GM23338 (cell line): ENCODE measurements at regions not wholly inside any gene's neighbourhood (a gene's known extent, or its start where the extent isn't known, plus 50 kb on each side); places are given as distances from the start of the nearest gene placed in this dataset.
"Not testable (repeated sequence)": the region's sequence is repeated elsewhere in the genome, so short reads cannot be mapped to it uniquely, and the experiment has no call there.

Experiments
- ATAC-seq: fragments of 200-7000 bp; cut with Tn5 transposase; 3 replicates; pipeline ENCODE4 v1.9.1; 2020
- DNase-seq: peaks from one replicate; pipeline ENCODE4 v3.0.0-alpha.2; 2015; ENCODE audit warnings: low spot score
- H2AFZ ChIP-seq: fragments of 200-600 bp; sonication (generic); 2 replicates; pipeline ENCODE4 v1.8.0; 2016; ENCODE audit warnings: antibody characterized with exemption, mild to moderate bottlenecking, moderate library complexity
- H3F3A ChIP-seq: fragments of 200-600 bp; sonication (generic); replicated peaks from 2 replicates; pipeline ENCODE4 v1.8.0; 2017; ENCODE audit warnings: antibody characterized with exemption, mixed run types, low read depth
- H3K27ac ChIP-seq: fragments of 200-600 bp; sonication (generic); 2 replicates; pipeline ENCODE4 v1.6.1; 2016; ENCODE audit warnings: low read depth
- H3K27me3 ChIP-seq: fragments of 200-600 bp; sonication (generic); 2 replicates; pipeline ENCODE4 v1.8.0; 2016; ENCODE audit warnings: mild to moderate bottlenecking, mixed run types, moderate library complexity; ENCODE audit not compliant: insufficient read depth
- H3K36me3 ChIP-seq: fragments of 200-600 bp; sonication (generic); 2 replicates; pipeline ENCODE4 v1.8.0; 2016; ENCODE audit warnings: mild to moderate bottlenecking; ENCODE audit not compliant: insufficient read depth
- H3K4me1 ChIP-seq: fragments of 200-600 bp; sonication (generic); 2 replicates; pipeline ENCODE4 v1.8.0; 2016; ENCODE audit warnings: mild to moderate bottlenecking, moderate library complexity; ENCODE audit not compliant: insufficient read depth
- H3K4me2 ChIP-seq: fragments of 200-600 bp; sonication (generic); 2 replicates; pipeline ENCODE4 v1.7.1; 2017; ENCODE audit warnings: mixed run types
- H3K4me3 ChIP-seq: fragments of 200-600 bp; sonication (generic); 2 replicates; pipeline ENCODE4 v1.6.1; 2016; ENCODE audit warnings: mixed run types
- H3K79me2 ChIP-seq: fragments of 200-600 bp; sonication (generic); replicated peaks from 2 replicates; pipeline ENCODE4 v1.8.0; 2017; ENCODE audit warnings: mild to moderate bottlenecking; ENCODE audit not compliant: insufficient read depth
- H3K9me2 ChIP-seq: fragments of 200-600 bp; sonication (generic); 2 replicates; pipeline ENCODE4 v1.8.0; 2017; ENCODE audit not compliant: insufficient read depth
- H4K20me1 ChIP-seq: fragments of 200-600 bp; sonication (generic); replicated peaks from 2 replicates; pipeline ENCODE4 v1.8.0; 2017; ENCODE audit warnings: mild to moderate bottlenecking; ENCODE audit not compliant: insufficient read depth
- H3K27ac Mint-ChIP-seq: 2 replicates; pipeline ENCODE4 v1.8.0; 2020; ENCODE audit warnings: inconsistent platforms, mild to moderate bottlenecking, moderate library complexity, mixed read lengths
- H3K27me3 Mint-ChIP-seq: 3 replicates; pipeline ENCODE4 v1.8.0; 2022; ENCODE audit warnings: low read depth, mild to moderate bottlenecking, moderate library complexity, mixed read lengths, inconsistent platforms; ENCODE audit not compliant: insufficient read depth, poor library complexity
- H3K36me3 Mint-ChIP-seq: 3 replicates; pipeline ENCODE4 v1.8.0; 2021; ENCODE audit warnings: low read depth, mild to moderate bottlenecking, inconsistent platforms, moderate library complexity, mixed read lengths
- H3K4me1 Mint-ChIP-seq: 3 replicates; pipeline ENCODE4 v1.8.0; 2020; ENCODE audit warnings: mild to moderate bottlenecking, inconsistent platforms, mixed read lengths
- H3K4me3 Mint-ChIP-seq: 3 replicates; pipeline ENCODE4 v1.8.0; 2021; ENCODE audit warnings: moderate library complexity, mild to moderate bottlenecking, inconsistent platforms, mixed read lengths
- H3K9me3 Mint-ChIP-seq: 3 replicates; pipeline ENCODE4 v1.8.0; 2020; ENCODE audit warnings: moderate library complexity, mild to moderate bottlenecking, inconsistent platforms, mixed read lengths
- CTCF ChIP-seq, 2 experiments: fragments of 200-600 bp in 1 of 2; sonication (generic) in 1 of 2; conservative IDR thresholded peaks; 2 replicates each; pipeline versions ENCODE4 v1.5.1 to v1.6.1; 2016 to 2017; ENCODE audit warnings: antibody characterized with exemption in 2 of 2, low read depth in 2 of 2, mild to moderate bottlenecking in 2 of 2, moderate library complexity in 1 of 2
- ETS1 ChIP-seq: IDR thresholded peaks from 2 replicates; pipeline ENCODE4 v1.6.1; 2016; ENCODE audit warnings: antibody characterized with exemption
- EZH2 ChIP-seq: fragments of 200-600 bp; sonication (generic); IDR thresholded peaks from one replicate; pipeline ENCODE4 v1.8.0; 2017; ENCODE audit warnings: antibody characterized with exemption, mild to moderate bottlenecking, low read depth; ENCODE audit not compliant: unreplicated experiment
- EZH2phosphoT487 ChIP-seq: fragments of 200-600 bp; sonication (generic); IDR thresholded peaks from one replicate; pipeline ENCODE4 v1.8.1; 2018; ENCODE audit warnings: antibody characterized with exemption; ENCODE audit not compliant: unreplicated experiment
- NANOG ChIP-seq: IDR thresholded peaks from 2 replicates; pipeline ENCODE4 v1.6.1; 2016; ENCODE audit warnings: antibody characterized with exemption, borderline replicate concordance
- POLR2AphosphoS5 ChIP-seq: IDR thresholded peaks from 2 replicates; pipeline ENCODE4 v1.6.1; 2016; ENCODE audit warnings: antibody characterized with exemption, low read depth
- REST ChIP-seq: IDR thresholded peaks from one replicate; pipeline ENCODE4 v1.6.1; 2018; ENCODE audit warnings: antibody characterized with exemption; ENCODE audit not compliant: unreplicated experiment
- STAT1 ChIP-seq: IDR thresholded peaks from one replicate; pipeline ENCODE4 v1.6.1; 2016; ENCODE audit warnings: antibody characterized with exemption; ENCODE audit not compliant: unreplicated experiment
- ZNF331 ChIP-seq: fragments of 250-450 bp; sonication (Bioruptor Pico); IDR thresholded peaks from 2 replicates; pipeline ENCODE4 v1.5.0; 2020; ENCODE audit warnings: low read depth, mild to moderate bottlenecking, moderate library complexity

GRCh38 chr12:97714107-97714563 lies 251.5 kb downstream of the RMST start (continued):
- no peak for TF ChIP-seq ETS1

GRCh38 chr12:97716356-97716755 lies 253.8 kb downstream of the RMST start:
- Mint-ChIP-seq H3K27me3 (peaks cover 2% of the 10 kb centered on the region), H3K4me1 (peaks cover 35% of the 10 kb centered on the region), H3K27ac (no peak overlapping the region), H3K4me3 (no peak overlapping the region), H3K9me3 (peaks cover 3% of the 10 kb centered on the region; the same call in 2 of the 3 replicates), H3K36me3 (peaks cover 3% of the 10 kb centered on the region; the same call in 2 of the 3 replicates)
- no peak overlapping the region for H3K4me3 ChIP-seq
- ATAC-seq = peak; percentile 81
- H3K36me3 ChIP-seq = no peaks in the 10 kb centered on the region
- no peaks in the 10 kb centered on the region for H3F3A ChIP-seq
- H3K4me2 ChIP-seq = no peak overlapping the region
- H4K20me1 ChIP-seq = no peaks in the 10 kb centered on the region
- peaks cover 8% of the 10 kb centered on the region; the same call in 1 of the 2 replicates for H3K9me2 ChIP-seq
- no peak overlapping the region; the same call in 1 of the 2 replicates for H2AFZ ChIP-seq
- peak; percentile 71 to 84 for TF ChIP-seq CTCF (conservative IDR thresholded peaks at IDR 0.05; ENCODE audit: low read depth in 2 of 2)
- TF ChIP-seq NANOG = no peak
- peak; percentile 67 for DNase-seq
- no peaks in the 10 kb centered on the region for H3K27me3 ChIP-seq
- H3K79me2 ChIP-seq = no peaks in the 10 kb centered on the region
- no peak overlapping the region for H3K27ac ChIP-seq
- H3K4me1 ChIP-seq = peaks cover 31% of the 10 kb centered on the region

- H3K4me1 Mint-ChIP-seq = peaks cover 11% of the 10 kb centered on the region
- H3K4me3 ChIP-seq, H3K27ac Mint-ChIP-seq, H3K36me3 ChIP-seq, H3K27me3 Mint-ChIP-seq, H2AFZ ChIP-seq, DNase-seq, H3F3A ChIP-seq, H4K20me1 ChIP-seq, H3K27ac ChIP-seq, H3K4me1 ChIP-seq, H3K4me3 Mint-ChIP-seq, H3K27me3 ChIP-seq, H3K4me2 ChIP-seq, H3K79me2 ChIP-seq, ATAC-seq, H3K9me2 ChIP-seq: not testable (repeated sequence)
- peaks cover 15% of the 10 kb centered on the region; the same call in 2 of the 3 replicates for H3K36me3 Mint-ChIP-seq
- peaks cover 17% of the 10 kb centered on the region for H3K9me3 Mint-ChIP-seq
Observed at GRCh38 chr12:97723801-97724200, 261.2 kb downstream of the RMST start.

- Histone ChIP-seq H3K79me2 (no peaks in the 10 kb centered on the region), H3K36me3 (no peaks in the 10 kb centered on the region), H2AFZ (no peak overlapping the region), H3K9me2 (peaks cover 6% of the 10 kb centered on the region; the same call in 1 of the 2 replicates), H3K4me3 (no peak overlapping the region), H3K4me1 (no peaks in the 10 kb centered on the region), H3F3A (no peaks in the 10 kb centered on the region), H3K27me3 (no peaks in the 10 kb centered on the region), H4K20me1 (no peaks in the 10 kb centered on the region), H3K27ac (no peak overlapping the region), H3K4me2 (no peak overlapping the region)
- H3K36me3 Mint-ChIP-seq = no peaks in the 10 kb centered on the region
- H3K4me1 Mint-ChIP-seq = no peaks in the 10 kb centered on the region
- DNase-seq = no peak
- H3K4me3 Mint-ChIP-seq = no peak overlapping the region
- H3K9me3 Mint-ChIP-seq = no peaks in the 10 kb centered on the region
- H3K27me3 Mint-ChIP-seq = peaks cover 4% of the 10 kb centered on the region
- H3K27ac Mint-ChIP-seq = no peak overlapping the region
- ATAC-seq = no peak
- TF ChIP-seq EZH2phosphoT487 (no peak), REST (no peak), NANOG (no peak), POLR2AphosphoS5 (no peak), STAT1 (no peak), EZH2 (no peak), ZNF331 (CRISPR knock-in tag) (no peak)
Observed at GRCh38 chr12:97745406-97746101, 282.9 kb downstream of the RMST start.
